Psoas muscle (tissue), 7 donors: ENCODE measurements at regions not wholly inside any gene's neighbourhood (a gene's known extent, or its start where the extent isn't known, plus 50 kb on each side); places are given as distances from the start of the nearest gene placed in this dataset.
A peak's percentile ranks its signal among the peaks of the same experiment; 100 is the strongest.

Experiments
- ATAC-seq, 4 donors: fragments of 200-7000 bp; cut with Tn5 transposase; one replicate each; pipeline ENCODE4 v1.9.1; 2020; ENCODE audit warnings: moderate library complexity in 3 of 4, mild to moderate bottlenecking in 2 of 4
- DNase-seq, 2 donors: peaks; one replicate each; pipeline ENCODE4 v3.0.0-alpha.2; 2020
- H3K27ac ChIP-seq: fragments of 200-600 bp; one replicate; pipeline ENCODE4 v1.8.0; 2022
- H3K27me3 ChIP-seq, 3 donors: fragments of 200-600 bp in 1 of 3; one replicate each; pipeline versions ENCODE4 v1.6.1 to v1.8.0; 2013 to 2022; ENCODE audit warnings: low read length in 2 of 3, mild to moderate bottlenecking in 2 of 3, moderate library complexity in 1 of 3; ENCODE audit not compliant: insufficient read depth in 3 of 3
- H3K36me3 ChIP-seq, 2 donors: fragments of 200-600 bp in 1 of 2; one replicate each; pipeline versions ENCODE4 v1.6.1 to v1.8.0; 2013 to 2022; ENCODE audit warnings: low read depth in 1 of 2, mild to moderate bottlenecking in 1 of 2, moderate library complexity in 1 of 2; ENCODE audit not compliant: insufficient read depth in 1 of 2
- H3K4me1 ChIP-seq: fragments of 200-600 bp; one replicate; pipeline ENCODE4 v1.8.0; 2022
- H3K4me3 ChIP-seq: fragments of 200-600 bp; one replicate; pipeline ENCODE4 v1.8.0; 2022; ENCODE audit warnings: mild to moderate bottlenecking
- H3K9me3 ChIP-seq: fragments of 200-600 bp; one replicate; pipeline ENCODE4 v1.8.0; 2022
- WGBS, 3 donors: extraction: QIAGEN DNeasy Blood & Tissue Kit; methylation state at CpG; one replicate each; pipeline versions ENCODE4 v1.1.6 to v1.1.7; 2013; 5-methylcytosine and 5-hydroxymethylcytosine counted together
- intact Hi-C, 2 donors: fragments of 100-400 bp; cut with DNase I; formaldehyde crosslinking; loops; one replicate each; pipeline versions ENCODE4 v1.11.0 to v1.14.2; 2022
- TF ChIP-seq, protein P1 (sequence below): fragments of 200-600 bp; IDR thresholded peaks from one replicate; pipeline ENCODE4 v1.8.0; 2022; ENCODE audit warnings: antibody characterized with exemption
- donor health status: healthy with polysubstance abuse.
- donor health status: DM: no; HTN: no; CAD: no; lungs with moderate emphysema.
- donor health status: Bipolar disorder and iron deficiency.
- donor health status: healthy.
- donor health status: DM: yes; HTN: yes; CAD: no.
- donor health status: DM: no; HTN: no; CAD: no.
- donor health status: DM: yes; HTN: yes; CAD: no.

DNA sequence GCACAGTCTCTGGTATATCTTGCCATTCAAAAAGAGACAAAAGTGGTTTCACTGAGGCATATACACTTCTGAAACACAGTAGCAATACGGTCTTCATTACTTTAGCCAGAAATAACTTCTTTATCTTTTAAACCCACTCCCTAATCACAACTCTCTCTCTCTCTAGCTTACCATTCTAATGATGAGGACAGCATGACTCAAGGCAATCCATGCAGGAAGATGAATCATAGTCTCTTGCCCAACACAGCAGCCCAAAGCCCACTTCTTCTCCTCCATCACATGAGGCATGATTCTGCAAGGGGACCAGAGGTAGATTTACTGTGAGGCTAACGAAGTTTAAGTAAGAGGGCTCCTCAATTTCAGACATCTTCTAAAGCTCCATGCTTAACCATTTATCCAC is 285.0 kb upstream of the NR5A2 start:
- DNase-seq (no peak), ATAC-seq (no peak)
- Histone ChIP-seq H3K27me3 (no peaks in the 10 kb centered on the region), H3K9me3 (no peaks in the 10 kb centered on the region), H3K27ac (no peak overlapping the region), H3K36me3 (no peaks in the 10 kb centered on the region), H3K4me3 (no peak overlapping the region), H3K4me1 (no peaks in the 10 kb centered on the region)
- intact Hi-C loops: no loop called here
- TF ChIP-seq, protein P1, sequence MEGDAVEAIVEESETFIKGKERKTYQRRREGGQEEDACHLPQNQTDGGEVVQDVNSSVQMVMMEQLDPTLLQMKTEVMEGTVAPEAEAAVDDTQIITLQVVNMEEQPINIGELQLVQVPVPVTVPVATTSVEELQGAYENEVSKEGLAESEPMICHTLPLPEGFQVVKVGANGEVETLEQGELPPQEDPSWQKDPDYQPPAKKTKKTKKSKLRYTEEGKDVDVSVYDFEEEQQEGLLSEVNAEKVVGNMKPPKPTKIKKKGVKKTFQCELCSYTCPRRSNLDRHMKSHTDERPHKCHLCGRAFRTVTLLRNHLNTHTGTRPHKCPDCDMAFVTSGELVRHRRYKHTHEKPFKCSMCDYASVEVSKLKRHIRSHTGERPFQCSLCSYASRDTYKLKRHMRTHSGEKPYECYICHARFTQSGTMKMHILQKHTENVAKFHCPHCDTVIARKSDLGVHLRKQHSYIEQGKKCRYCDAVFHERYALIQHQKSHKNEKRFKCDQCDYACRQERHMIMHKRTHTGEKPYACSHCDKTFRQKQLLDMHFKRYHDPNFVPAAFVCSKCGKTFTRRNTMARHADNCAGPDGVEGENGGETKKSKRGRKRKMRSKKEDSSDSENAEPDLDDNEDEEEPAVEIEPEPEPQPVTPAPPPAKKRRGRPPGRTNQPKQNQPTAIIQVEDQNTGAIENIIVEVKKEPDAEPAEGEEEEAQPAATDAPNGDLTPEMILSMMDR: no peak
- 73 to 80% (median 74%) methylated on average over 2 of the region's 2 CpGs for WGBS, 3 donors

DNA sequence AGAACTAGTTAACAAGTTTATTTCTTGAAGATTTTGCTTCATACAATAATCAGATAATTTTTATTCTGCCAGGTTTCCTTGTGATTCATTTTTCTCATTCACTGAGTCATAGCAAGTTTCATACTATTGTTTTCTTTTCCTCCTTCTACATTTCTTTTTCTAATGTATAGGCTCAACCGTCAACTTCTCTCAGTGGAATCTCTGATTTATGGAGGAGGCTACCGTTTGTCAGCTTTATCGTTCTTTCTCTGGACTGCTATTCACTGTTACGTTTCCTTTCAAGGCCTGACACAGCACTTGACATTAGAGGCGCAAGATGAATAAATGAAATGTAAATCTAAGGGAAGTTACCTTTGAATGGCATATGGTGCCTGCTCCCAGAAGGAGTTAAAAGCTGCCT is 284.3 kb upstream of the NR5A2 start:
- WGBS, 3 donors: 45 to 60% (median 53%) methylated on average over 5 of the region's 5 CpGs
- H3K27me3 ChIP-seq: no peaks in the 10 kb centered on the region
- intact Hi-C loops: no loop called here
- DNase-seq: no peak
- peaks cover 2% of the 10 kb centered on the region for H3K4me1 ChIP-seq
- no peaks in the 10 kb centered on the region for H3K36me3 ChIP-seq
- no peaks in the 10 kb centered on the region for H3K9me3 ChIP-seq
- H3K27ac ChIP-seq: no peak overlapping the region
- TF ChIP-seq, protein P1: no peak
- H3K4me3 ChIP-seq: no peak overlapping the region
- ATAC-seq: no peak

DNA sequence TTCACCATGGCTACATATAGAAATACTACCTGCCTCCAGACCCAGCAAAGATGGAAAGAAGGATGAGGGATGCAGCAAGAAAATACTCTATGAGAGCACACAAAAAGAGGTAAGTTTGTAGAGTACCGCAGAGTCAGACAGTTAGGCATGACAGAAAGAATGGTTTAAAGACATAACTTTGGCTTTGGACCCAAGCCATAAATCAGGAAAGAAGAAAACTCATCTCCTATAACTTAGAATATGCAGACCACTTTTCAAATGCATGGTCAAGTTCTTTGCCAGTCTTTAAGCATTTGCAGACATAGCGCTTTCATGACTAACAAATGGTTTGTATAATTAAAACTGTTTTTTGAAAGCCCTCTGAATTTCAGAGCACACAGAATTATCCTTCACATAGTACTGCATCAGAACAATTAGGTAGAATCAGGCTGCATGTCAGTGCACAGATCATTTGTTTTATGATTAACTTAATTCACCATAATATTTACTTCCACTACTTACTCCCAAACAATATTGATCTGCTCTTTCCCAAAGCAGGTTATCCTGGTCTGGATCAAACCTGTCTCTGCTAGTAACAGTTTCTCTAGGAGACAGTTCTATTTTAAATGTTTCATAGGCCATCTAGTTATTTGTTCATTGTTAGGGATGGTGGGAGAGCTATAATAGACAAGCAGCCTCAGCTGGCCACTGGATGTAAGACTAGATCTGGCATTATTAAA is 280.7 kb upstream of the NR5A2 start:
- H3K9me3 ChIP-seq: no peaks in the 10 kb centered on the region
- H3K36me3 ChIP-seq: no peaks in the 10 kb centered on the region
- no peaks in the 10 kb centered on the region for H3K27me3 ChIP-seq
- TF ChIP-seq, protein P1: no peak
- no peak overlapping the region for H3K4me3 ChIP-seq
- no peak overlapping the region for H3K27ac ChIP-seq
- WGBS, 3 donors: 73 to 95% (median 90%) methylated on average over 2 of the region's 2 CpGs
- intact Hi-C loops: no loop called here
- ATAC-seq (no peak), DNase-seq (no peak)
- H3K4me1 ChIP-seq: peaks cover 4% of the 10 kb centered on the region

DNA sequence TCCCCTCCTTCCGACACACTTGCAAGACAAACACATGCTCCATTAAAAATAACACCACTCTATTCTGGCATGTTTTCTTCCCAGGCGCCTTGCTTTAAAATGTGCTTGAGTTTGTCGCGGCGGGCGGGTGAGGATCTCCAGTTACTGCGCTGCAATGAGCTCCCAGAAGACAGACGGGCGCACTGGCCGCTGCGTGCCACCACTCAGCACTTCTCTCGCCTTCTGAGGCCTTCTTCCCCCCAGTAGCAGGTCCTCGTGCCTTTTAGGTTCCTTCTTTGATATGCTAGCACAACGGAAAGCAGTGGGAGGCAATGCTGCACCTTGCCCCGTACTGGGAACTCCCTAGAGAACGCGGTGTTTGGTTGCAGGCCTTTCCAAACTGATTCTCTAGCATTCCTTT is 279.5 kb upstream of the NR5A2 start:
- DNase-seq (no peak), ATAC-seq (peak in 3 of 4 donors; percentile 45 to 73 (median 71))
- no peaks in the 10 kb centered on the region for H3K27me3 ChIP-seq
- H3K4me3 ChIP-seq: no peak overlapping the region
- H3K27ac ChIP-seq: no peak overlapping the region
- TF ChIP-seq, protein P1: no peak
- intact Hi-C loops: no loop called here
- peaks cover 4% of the 10 kb centered on the region for H3K4me1 ChIP-seq
- 14 to 29% (median 19%) methylated on average over 17 of the region's 17 CpGs for WGBS, 3 donors
- H3K36me3 ChIP-seq: no peaks in the 10 kb centered on the region
- H3K9me3 ChIP-seq: no peaks in the 10 kb centered on the region

DNA sequence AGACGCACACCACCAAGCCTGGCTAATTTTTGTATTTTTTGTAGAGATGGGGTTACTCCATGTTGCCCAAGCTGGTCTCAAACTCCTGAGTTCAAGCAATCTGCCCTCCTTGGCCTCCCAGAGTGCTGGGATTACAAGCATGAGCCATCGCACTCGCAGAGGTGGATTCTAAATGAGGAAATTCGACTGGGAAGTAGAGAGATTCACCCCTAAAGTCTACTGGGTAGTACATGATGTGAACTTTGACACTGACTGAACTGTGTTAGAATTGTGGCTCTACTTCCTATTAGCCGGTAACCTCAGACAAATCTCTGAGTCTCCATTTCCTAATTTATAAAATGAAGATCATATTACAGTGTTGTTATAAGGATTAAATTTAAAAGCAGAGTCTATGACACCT is 276.0 kb upstream of the NR5A2 start:
- H3K4me1 ChIP-seq: peaks cover 4% of the 10 kb centered on the region

More for the DNA sequence above, 276.0 kb upstream of the NR5A2 start:
- DNase-seq: no peak
- Histone ChIP-seq H3K36me3 (no peaks in the 10 kb centered on the region), H3K4me3 (no peak overlapping the region), H3K9me3 (no peaks in the 10 kb centered on the region), H3K27ac (no peak overlapping the region), H3K27me3 (no peaks in the 10 kb centered on the region)
- 76 to 80% (median 79%) methylated on average over 5 of the region's 5 CpGs for WGBS, 3 donors
- no peak for ATAC-seq
- intact Hi-C loops: no loop called here
- TF ChIP-seq, protein P1: no peak
